PC-3 (cell line): ENCODE measurements at regions not wholly inside any gene's neighbourhood (a gene's known extent, or its start where the extent isn't known, plus 50 kb on each side); places are given as distances from the start of the nearest gene placed in this dataset.

Experiments used
- CTCF ChIP-seq: fragments of 300-600 bp; sonication (generic); conservative IDR thresholded peaks from 2 replicates; pipeline ENCODE4 v1.5.1; 2017; ENCODE audit warnings: antibody characterized with exemption, low read depth, mild to moderate bottlenecking, low read length
- EZH2 ChIP-seq: fragments of 300-600 bp; sonication (generic); IDR thresholded peaks from one replicate; pipeline ENCODE4 v1.6.1; 2017; ENCODE audit warnings: antibody characterized with exemption, mild to moderate bottlenecking, low read length; ENCODE audit not compliant: unreplicated experiment
- EZH2phosphoT487 ChIP-seq: fragments of 300-600 bp; sonication (generic); IDR thresholded peaks from 2 replicates; pipeline ENCODE4 v1.6.1; 2018; ENCODE audit warnings: mild to moderate bottlenecking, antibody characterized with exemption, low read length, borderline replicate concordance

GRCh38 chr16:7919782-7920181 lies 587.1 kb downstream of the RBFOX1 start:
- TF ChIP-seq EZH2phosphoT487 (no peak), CTCF (no peak), EZH2 (no peak)
